GM04504 (cell line): ENCODE measurements at regions not wholly inside any gene's neighbourhood (a gene's known extent, or its start where the extent isn't known, plus 50 kb on each side); places are given as distances from the start of the nearest gene placed in this dataset.

Experiments used
- DNase-seq: peaks from one replicate; pipeline ENCODE4 v3.0.0-alpha.2; 2012; ENCODE audit warnings: low read depth

DNA sequence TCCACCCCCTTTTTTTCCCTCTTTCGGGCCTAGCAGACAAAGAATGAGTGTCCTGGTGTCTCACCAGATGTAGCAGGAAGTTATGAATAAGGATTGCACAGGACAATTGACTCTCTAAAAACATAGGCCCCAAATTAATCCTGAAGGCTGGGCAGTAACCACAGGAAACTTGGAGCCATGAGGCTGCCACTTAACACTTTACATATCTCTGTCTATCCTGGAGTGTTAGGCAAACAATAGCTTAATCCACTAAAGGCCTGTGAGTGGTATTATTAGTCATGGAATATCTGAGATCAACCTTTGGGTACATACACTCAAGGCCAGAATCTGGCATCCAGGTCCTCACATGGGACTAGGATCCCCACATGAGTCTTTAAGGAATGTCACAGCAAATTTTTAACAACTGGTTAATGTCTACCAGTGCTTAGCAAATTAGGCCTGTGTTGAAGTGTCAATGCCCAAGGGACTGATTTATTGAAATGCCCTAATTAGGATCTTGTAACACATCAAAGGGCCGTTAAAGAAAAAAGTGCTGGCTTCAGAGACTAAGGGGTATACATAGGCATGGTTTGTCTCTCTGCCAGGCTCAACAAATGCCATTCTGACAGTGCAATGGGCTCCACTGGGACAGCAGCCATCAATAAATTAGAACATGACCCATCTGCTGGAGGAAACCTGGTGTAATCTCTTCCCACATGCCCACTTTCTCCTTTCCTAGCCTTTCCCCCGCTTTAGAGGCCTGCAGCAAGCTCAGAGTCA, 196.7 kb upstream of the TBX20 start:
- no peak for DNase-seq

DNA sequence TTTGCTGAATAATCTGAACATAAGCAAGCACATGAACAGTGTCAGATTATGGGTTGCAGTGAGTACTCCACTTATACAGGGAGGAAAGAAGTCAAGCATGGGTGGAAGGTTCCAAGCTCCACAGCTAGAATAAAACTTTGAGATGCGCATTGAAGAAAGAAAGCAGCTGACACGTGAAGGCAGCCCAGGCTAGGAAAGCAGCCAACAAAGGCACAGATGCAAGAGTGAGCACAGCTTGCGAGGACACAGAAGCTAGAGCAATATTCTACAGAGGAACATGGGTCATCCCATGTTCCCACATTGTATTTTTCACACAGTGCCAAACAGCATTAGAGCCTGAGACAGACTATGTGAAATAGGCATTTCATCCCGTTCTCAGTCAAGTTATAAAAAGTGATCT, 194.6 kb upstream of the TBX20 start:
- no peak for DNase-seq

DNA sequence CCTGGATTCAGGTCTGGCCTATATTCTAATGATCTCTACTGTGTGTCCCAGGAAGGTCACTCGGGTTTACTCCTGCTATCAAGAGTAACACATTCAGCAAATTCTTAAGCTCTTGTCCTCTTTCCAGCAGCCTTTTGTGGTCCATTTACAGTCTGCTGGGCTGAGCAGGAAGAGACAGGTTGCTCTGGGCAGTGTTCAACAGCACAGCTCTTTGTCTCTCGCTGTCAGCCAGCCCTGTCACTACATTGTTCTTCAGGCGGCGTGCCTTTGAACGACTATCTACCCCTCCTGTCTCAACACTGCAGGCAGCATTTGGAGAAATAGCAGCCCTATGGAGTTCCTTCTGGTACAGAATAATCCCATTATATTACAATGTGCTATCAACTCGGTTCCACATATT, 192.2 kb upstream of the TBX20 start:
- DNase-seq: no peak

DNA sequence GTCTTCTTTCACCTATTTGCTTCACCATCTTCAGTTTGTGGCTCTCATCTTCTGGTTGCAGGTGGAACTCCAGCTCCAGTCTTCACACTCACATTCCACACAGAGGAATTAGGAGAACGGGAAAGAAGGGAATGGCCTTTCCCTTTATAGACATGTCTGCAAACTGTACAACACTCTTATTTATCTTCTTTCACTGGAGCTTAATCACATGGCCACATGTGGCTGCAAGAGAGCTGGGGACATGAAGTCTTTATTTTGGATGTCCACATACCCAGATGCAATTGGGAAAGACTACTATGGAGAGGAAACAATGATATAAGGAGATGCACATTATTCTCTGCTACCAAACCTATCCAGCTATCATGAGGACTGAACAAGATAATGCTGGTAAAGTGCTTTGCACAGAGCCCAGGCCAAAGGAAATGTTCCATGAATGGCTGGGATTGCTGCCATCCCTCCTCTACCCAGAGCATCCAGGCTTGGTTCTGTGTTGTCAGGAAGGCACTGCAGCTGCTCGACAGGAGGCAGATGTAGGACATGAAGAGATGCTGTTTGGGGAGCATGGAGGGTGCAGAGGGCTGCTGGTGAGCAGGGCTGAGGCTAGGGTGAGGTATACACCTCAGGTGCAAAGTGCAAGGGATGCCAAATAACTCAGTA, 183.8 kb upstream of the TBX20 start:
- no peak for DNase-seq

DNA sequence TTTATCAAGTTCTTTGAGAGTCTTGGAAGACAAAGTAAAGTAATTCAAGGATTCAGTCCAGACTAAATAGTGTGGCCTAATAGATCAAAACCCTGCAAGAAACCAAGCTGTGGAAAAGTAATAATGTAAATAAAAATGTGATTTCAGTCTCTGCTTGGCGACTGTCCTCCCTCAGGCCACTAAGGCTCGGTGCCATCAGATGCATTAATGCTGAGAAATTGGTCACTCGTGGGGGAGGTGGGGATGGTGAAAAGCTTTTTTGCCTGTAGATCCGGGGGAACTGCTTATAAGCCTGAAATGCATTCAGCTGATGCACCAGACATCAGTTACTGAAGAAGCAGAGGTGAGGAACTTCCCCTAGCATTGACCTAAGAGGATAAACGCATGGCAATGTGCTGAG, 182.6 kb upstream of the TBX20 start:
- no peak for DNase-seq

DNA sequence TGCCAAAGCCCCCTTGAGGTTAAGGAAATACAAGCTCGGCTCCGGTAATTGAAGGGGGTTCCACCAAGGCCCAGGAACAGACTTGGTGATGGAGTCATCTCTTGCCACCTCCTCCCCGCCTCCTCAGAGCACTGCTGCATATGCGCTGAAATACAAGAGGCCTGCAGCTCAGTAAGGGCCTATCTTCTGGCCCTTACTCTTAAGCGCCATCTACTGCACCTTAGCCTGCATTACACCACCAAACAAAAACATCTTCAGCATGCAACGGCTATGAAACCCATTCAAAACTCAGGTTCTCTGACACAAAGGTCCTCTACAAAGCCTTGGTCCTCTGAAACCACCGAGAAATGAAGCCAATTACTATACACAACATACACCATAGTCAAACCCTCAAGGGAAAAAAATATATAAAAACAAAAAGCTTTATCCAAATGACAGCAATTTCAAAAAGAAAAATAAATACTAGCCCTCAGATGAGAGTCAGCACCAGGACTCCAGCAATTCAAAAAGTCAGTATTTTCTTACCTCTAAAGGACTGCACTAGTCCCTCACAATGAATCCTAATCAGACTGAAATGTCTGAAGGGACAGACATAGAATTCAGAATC, 176.8 kb upstream of the TBX20 start:
- DNase-seq: no peak

DNA sequence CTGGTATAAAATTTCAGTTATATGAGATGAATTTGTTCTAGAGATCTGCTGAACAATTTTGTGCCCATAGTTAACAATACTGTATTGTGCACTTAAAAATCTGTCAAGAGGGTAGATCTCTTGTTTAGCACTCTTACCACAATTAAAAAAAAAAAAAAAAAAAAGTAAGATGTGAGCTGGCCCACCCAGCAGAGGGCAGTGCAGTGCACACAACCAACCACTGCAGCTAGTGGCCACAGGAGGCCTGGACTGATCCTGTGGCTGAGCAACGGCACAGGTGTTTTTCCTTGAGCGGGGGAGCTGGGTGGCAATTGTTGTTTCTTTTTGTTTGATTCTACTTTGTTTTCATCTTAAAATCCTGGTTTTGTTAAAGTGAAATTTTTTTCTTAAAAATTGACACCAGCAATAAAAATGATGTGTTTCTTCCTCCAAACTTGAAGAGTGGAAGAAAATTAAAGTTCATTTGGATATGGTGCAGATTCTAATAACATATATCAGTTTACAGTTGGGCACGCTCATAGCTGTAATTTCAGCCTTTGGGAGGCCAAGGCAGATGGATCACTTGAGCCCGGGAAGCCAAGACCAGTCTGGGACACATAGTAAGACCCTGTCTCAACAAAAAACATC, 171.1 kb upstream of the TBX20 start:
- peak; percentile 15 for DNase-seq

DNA sequence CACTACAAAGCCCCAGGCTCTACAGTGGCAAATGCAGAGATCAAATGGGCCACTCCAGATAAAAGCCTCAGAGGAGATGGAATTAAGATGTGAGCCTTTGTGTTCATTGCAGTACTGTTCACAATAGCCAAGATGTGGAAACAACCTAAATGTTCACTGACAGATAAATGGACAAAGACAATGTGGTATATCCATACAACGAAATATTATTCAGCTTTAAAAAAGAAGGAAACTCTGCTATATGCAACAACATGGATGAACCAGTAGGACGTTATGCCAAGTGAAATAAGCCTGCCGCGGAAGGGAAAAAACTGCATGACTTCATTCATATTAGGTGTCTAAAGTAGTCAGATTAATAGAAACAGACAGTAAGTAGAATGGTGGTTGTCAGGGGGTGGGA, 170.5 kb upstream of the TBX20 start:
- DNase-seq: no peak

DNA sequence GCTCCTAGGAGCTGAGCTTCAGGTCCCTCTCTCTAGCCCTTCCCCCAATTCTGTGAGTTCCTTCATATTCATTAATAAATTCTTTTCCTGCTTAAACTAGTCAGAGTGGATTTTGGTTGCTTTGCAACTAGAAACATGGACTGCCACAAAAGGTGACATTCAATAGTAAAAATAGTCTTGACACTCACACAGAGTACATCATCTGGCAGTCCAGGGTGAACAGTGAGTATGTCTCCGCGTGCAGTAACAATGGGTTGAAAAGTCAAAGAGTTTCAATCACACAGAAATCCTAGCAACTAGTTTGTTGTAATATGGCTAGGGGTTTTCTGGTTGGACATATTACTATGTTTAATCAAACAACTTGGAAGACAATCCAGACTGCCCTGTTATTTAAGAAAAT, 168.8 kb upstream of the TBX20 start:
- DNase-seq: no peak

DNA sequence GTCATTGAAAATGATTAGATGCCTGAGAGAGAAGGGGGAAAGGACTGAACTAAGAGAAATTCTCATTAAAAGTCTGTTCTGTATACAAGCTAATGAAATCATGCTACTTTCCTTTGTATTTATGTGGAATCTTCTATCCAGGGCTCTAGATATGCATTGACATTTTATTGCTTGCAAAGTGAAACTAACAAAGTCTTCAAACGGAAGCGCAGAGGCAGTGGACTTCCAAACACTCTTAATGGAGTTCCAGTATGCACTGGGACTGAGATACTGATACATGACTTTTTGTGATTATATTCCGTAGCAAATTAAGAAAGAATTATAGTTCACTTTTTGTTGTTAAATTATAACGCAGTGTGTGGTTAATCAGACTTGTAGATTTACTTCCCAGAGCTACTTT, 166.8 kb upstream of the TBX20 start:
- no peak for DNase-seq

DNA sequence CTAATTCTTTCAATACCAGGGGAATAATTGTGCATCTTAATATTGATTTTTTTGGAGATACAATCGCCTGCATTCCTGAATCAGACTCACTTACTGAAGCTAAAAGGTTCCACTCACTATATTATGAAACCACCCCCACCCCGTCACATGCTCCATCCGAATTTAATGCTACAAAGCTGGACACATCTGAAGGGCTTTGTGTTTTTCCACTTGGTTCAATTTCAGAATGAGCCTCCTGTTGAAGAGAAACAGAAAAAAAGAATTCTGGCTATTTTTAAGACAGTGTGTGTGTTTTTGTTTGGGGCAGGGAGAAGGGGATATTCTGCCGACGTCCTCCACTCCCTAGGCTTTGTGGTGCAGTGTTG, 165.5 kb upstream of the TBX20 start:
- no peak for DNase-seq

DNA sequence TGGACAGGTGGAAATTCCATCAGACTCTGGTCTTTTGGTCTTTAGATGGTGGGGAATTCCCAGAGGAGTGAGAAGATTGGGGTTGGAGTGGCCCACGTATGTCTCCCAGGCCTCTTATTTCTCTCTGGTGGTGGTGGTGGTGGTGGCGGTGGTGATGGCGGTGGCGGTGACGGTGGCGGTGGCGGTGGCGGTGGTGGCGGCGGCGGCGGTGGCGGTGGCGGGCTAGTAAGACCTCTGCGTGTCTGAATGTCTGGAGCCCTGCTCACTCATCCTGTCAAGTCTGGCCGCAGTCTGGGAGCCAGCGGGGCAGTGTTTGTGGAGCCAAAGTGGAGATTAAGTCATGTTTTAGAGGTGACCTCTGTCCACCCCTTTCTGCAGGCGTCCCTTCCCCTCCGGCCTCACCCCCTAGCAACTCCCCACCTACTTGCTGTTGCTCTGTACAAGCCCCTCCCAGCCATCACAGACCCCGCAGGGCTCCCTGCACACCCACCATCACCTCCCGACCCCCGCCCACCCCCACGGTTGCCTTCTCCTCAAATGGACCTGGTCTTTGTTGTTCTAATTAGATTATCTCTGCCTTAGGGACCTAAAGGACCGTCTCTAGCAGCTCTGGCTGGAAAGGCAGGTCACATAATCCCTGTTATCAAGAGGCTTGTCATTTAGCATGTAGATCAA, 165.0 kb upstream of the TBX20 start:
- DNase-seq: no peak

DNA sequence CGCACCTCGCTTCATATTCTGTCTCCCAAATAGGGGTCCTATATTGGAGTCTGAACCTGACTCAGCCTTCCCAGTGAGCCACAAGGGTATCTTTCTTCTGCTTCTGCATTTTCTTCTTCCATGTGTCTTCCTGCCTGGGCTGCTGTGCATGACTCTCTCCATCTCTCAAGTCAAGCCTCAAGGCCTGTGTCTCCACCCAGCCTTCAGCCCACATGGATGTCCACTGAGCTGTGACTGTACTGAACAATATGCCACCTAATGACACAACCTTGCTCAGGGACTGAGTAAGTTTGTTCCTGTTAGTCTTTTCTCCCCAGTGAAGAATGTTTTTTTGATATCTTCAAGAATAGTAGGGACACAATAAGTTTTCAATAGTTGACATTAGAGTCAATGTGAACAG, 162.7 kb upstream of the TBX20 start:
- no peak for DNase-seq

DNA sequence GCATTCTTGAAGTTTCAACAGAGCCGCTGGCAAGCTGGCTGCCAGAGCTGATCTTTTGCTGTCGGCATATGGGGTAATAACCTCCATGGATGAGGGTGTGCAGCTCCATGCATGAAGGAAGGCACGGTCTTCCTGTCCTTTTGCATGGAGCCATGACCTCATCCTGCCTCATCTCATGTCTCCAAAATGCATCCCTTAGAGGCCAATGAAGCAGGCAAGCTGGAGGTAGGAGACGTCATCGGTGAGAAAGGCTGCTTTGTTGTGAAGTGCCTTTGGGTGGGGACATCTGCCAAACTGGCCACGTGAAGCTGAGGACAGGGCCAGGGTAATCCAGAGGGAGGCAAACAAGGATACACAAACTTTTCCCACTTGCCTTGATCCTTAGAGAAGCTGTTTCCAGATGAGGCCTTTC, 161.5 kb upstream of the TBX20 start:
- DNase-seq: no peak

DNA sequence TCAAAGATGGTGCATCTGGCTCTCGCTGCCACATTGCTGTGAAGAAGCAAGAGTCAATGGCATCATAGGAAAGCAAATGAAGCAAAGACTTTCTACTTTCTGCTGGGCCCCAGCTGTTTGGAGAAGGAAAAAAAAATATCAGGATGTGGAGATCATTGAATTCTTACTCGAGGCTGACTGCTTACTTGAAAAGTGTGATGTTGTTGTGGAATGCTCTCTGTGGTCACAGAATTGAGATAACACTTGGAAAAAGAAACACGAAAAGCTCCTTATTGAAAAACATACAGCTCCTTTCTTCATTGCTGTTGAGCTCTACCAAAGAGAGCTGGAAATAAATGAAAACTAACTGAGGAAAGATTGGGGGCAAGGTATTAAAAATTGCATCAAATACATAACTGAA, 157.4 kb upstream of the TBX20 start:
- DNase-seq: no peak

DNA sequence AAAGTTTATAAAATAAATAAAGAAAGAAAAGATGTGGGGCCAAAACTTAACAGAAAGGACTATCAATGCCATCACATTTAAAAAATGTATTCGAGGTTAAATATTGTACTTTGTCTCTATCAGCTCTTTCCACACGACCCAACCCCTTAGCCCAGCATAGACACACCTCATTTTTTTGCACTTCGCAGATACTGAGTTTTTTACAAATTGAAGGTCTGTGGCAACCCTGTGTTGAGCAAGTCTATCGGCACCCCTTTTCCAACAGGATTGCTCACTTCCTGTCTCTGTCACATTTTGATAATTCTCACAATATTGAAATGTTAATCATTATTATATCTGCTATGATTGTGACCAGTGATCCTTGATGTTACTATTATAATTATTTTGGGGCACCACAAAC, 151.6 kb upstream of the TBX20 start:
- DNase-seq: no peak

DNA sequence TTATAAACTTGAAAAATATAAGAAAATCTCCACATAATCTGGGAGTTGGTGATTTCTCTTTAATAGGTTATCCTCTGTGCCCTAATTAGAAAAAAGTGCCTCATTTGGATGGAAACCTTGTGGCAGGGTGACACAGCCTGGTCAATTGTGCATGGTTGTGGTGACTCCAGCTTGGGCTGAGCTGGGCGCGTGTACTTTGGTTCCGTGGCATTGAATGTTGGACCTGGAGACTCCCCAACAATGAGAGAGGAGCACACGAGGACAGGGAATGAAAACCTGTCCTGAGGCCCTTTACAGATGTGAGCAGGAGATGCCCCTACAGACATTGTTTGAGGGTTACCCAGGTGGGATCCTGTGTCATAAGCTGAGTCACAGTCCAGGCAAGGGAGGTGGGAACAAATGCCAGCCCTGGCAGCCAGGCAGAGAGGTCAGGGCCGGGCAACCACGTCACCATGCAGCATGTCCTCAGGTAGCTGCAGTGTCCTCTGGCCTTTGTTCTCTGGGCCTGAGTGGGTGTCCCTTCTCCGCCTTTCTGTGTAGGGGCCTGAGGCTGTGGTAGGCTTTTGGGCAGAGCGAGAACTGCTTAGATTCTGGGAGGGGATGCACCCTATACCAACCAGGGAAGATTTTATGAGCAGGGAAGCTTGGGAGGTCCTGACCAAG, 147.4 kb upstream of the TBX20 start:
- DNase-seq: no peak

DNA sequence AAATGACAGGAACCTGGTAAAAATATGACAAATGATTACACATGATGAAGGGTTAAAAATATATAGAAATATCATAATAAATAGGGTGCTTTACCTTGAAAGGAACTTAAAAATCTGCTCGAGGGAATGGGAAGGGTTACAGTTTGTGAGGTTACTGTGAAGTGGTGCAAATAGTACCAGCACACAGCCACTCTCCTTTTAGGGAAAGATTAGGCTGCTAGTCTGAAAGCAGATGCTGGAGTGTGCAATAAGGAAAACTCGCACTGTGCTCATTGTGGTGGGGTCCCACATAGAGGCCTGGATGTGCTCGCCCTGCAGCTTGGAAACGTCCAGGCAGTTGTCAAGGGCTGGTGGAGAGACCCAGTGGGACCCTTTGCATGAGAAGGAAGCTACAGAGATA, 145.9 kb upstream of the TBX20 start:
- DNase-seq: no peak

DNA sequence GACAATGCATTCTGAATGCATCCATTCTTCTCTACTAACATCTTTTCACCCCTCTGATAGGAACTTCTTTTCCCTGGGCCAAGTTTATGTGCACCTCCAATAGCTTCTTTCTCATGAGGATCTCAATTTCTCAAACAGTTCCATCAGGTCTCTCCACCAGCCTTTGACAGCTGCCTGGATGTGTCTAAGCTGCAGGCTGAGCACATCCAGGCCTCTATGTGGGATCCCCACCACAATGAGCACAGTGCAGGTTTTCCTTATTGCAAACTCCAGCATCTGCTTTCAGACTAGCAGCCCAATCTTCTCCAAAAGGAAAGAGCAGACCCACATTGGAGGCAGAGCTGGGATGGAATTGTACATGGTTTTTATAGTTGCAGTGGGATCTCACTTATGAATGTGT, 145.3 kb upstream of the TBX20 start:
- DNase-seq: no peak

DNA sequence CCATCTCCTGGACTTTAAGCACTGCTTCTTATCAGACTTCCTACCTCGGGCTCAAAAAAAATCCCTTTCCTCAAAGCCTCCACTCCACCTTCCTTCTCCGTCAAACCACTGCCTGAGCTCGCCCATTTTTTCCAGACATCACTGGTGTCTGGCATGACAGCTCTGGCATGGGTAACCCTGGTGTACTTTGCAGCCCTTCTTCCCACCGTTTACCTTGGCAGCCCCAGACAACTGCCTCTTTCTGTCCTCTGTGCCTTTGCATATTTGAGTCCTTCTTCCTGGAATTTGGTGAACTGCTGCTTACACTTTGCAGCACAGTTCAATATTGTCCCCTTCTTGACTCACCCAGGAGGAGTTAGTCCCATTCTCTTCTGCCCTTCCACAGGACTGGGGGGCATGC, 144.6 kb upstream of the TBX20 start:
- DNase-seq: no peak

DNA sequence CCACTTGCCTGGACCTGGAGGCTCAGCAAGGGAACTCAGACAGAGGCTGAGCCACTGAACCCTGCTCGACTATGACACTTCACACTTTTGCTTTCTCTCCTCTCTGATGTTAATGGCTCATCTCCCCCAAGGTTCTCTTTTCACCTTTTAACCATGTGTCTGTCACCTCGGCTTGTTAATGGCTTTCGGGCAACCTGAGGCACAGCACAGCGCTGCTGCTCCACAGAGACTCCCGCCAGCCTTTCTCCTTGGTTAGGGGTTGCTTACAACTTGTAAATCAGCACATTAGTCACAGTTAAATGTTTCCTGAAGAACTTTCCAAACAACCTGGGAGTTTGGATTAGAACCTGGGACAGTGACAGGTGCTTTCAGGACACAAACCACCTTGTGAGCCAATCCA, 136.2 kb upstream of the TBX20 start:
- no peak for DNase-seq

DNA sequence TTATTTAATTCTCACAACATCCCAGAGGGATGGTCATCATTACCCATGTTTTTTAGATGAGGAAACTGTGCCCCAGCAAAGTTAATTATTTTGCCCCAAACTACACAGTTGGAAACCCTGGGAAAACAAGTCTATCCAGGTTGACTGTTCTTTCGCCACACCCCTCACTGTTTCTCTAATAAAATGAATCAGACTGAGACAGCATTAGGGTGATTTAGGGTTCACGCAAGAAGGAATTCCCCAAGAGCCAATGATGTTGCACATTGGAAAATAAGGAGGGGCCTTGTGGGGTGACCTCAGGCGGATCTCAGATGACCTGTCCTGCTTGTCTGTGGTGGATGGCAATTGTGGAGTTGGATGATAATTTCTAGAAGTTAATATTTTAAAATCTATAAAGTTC, 135.7 kb upstream of the TBX20 start:
- DNase-seq: no peak
